H1 (cell line): ENCODE measurements at regions not wholly inside any gene's neighbourhood (a gene's known extent, or its start where the extent isn't known, plus 50 kb on each side); places are given as distances from the start of the nearest gene placed in this dataset.

Source experiments
- CTCF ChIA-PET: fragments of 300-600 bp; sonication (Branson Sonifier 250); formaldehyde crosslinking; loops from one replicate; lab custom pipeline; 2021; ENCODE audit not compliant: partially characterized antibody; lab: Charles Lee
- POLR2A ChIA-PET: fragments of 300-600 bp; sonication (Branson Sonifier 250); formaldehyde crosslinking; loops from one replicate; lab custom pipeline; 2021; ENCODE audit warnings: inconsistent platforms; ENCODE audit not compliant: partially characterized antibody; lab: Charles Lee
- DNase-seq, 2 experiments: peaks; one replicate each; pipeline versions ENCODE4 v3.0.0 to v3.0.0-alpha.2; 2010 to 2022; ENCODE audit warnings: low spot score in 2 of 2, low read depth in 1 of 2, mixed read lengths in 1 of 2
- FAIRE-seq: peaks from 2 replicates; lab custom pipeline; 2011; peaks lifted over from hg19 to GRCh38; lab: Jason Lieb, UNC
- H2AFZ ChIP-seq: 2 replicates; pipeline ENCODE4 v1.8.1; 2012; ENCODE audit warnings: low read length, inconsistent platforms
- H2AK5ac ChIP-seq: 2 replicates; pipeline ENCODE4 v1.6.1; 2013; ENCODE audit warnings: low read depth, low read length
- H2BK120ac ChIP-seq: replicated peaks from 2 replicates; pipeline ENCODE3; 2013; ENCODE audit warnings: low read depth, low read length, inconsistent platforms
- H2BK12ac ChIP-seq: 2 replicates; pipeline ENCODE4 v1.6.1; 2013; ENCODE audit warnings: low read depth, low read length
- H2BK15ac ChIP-seq: 2 replicates; pipeline ENCODE4 v1.6.1; 2013; ENCODE audit warnings: low read length
- H2BK20ac ChIP-seq: 2 replicates; pipeline ENCODE4 v1.6.1; 2013; ENCODE audit warnings: low read length
- H2BK5ac ChIP-seq: 2 replicates; pipeline ENCODE4 v1.6.1; 2013; ENCODE audit warnings: low read depth, low read length
- H3K14ac ChIP-seq: 2 replicates; pipeline ENCODE4 v1.6.1; 2013; ENCODE audit warnings: inconsistent platforms; ENCODE audit not compliant: insufficient read length
- H3K18ac ChIP-seq: 2 replicates; pipeline ENCODE4 v1.6.1; 2013; ENCODE audit warnings: low read length; ENCODE audit errors: extremely low read depth
- H3K23ac ChIP-seq: 2 replicates; pipeline ENCODE4 v1.6.1; 2013; ENCODE audit warnings: inconsistent platforms; ENCODE audit not compliant: insufficient read length
- H3K23me2 ChIP-seq: 2 replicates; pipeline ENCODE4 v1.6.1; 2013; ENCODE audit warnings: low read depth, low read length
- H3K27ac ChIP-seq: 2 replicates; pipeline ENCODE4 v1.6.1; 2011; ENCODE audit warnings: low read depth, low read length, inconsistent platforms
- H3K27me3 ChIP-seq, 4 experiments: replicated peaks in 1 of 4; 1 replicate in 1 of 4; 2 replicates in 3 of 4; pipeline versions ENCODE4 v1.6.1 to v1.8.1; 2011 to 2013; ENCODE audit warnings: low read length in 3 of 4, mild to moderate bottlenecking in 3 of 4, inconsistent platforms in 2 of 4, mixed read lengths in 2 of 4, moderate library complexity in 1 of 4; ENCODE audit not compliant: control insufficient read depth in 3 of 4, insufficient read depth in 3 of 4; ENCODE audit errors: extremely low read depth in 1 of 4
- H3K36me3 ChIP-seq, 4 experiments: 2 replicates each; pipeline versions ENCODE4 v1.6.1 to v1.8.1; 2011 to 2013; ENCODE audit warnings: mild to moderate bottlenecking in 4 of 4, low read length in 3 of 4, moderate library complexity in 2 of 4, control low read depth in 1 of 4, inconsistent platforms in 1 of 4; ENCODE audit not compliant: insufficient read depth in 4 of 4, control insufficient read depth in 2 of 4
- H3K4ac ChIP-seq: replicated peaks from 2 replicates; pipeline ENCODE3; 2013; ENCODE audit warnings: low read length, low read depth, mixed read lengths, inconsistent platforms; ENCODE audit not compliant: insufficient read length
- H3K4me1 ChIP-seq, 4 experiments: replicated peaks in 1 of 4; 1 replicate in 1 of 4; 2 replicates in 3 of 4; pipeline versions ENCODE4 v1.6.1 to v1.8.1; 2011 to 2013; ENCODE audit warnings: low read length in 3 of 4, inconsistent platforms in 2 of 4, mixed read lengths in 1 of 4; ENCODE audit not compliant: insufficient read depth in 4 of 4, control insufficient read depth in 3 of 4
- H3K4me2 ChIP-seq, 2 experiments: 2 replicates each; pipeline versions ENCODE4 v1.6.1 to v1.8.1; 2011 to 2013; ENCODE audit warnings: low read depth in 2 of 2, low read length in 2 of 2, control low read depth in 1 of 2, inconsistent platforms in 1 of 2, mild to moderate bottlenecking in 1 of 2; ENCODE audit not compliant: insufficient read depth in 1 of 2
- H3K4me3 ChIP-seq, 4 experiments: fragments of 200-600, 300-600 bp in 1 of 4; sonication (generic), shearing (Covaris generic), sonication (Bioruptor Twin) in 1 of 4; 2 replicates each; pipeline versions ENCODE4 v1.5.1 to v1.8.1; 2011 to 2016; ENCODE audit warnings: low read length in 4 of 4, low read depth in 3 of 4, control low read depth in 2 of 4, inconsistent platforms in 2 of 4, mild to moderate bottlenecking in 2 of 4, mixed read lengths in 1 of 4, moderate library complexity in 1 of 4; ENCODE audit not compliant: insufficient read depth in 2 of 4; ENCODE audit errors: extremely low read depth in 1 of 4
- H3K56ac ChIP-seq: replicated peaks from 2 replicates; pipeline ENCODE3; 2013; ENCODE audit warnings: low read depth, mild to moderate bottlenecking, mixed read lengths, low read length, inconsistent platforms; ENCODE audit not compliant: insufficient read length
- H3K79me1 ChIP-seq: 2 replicates; pipeline ENCODE4 v1.6.1; 2013; ENCODE audit warnings: low read depth, low read length, control low read depth
- H3K79me2 ChIP-seq, 2 experiments: 2 replicates each; pipeline versions ENCODE4 v1.6.1 to v1.8.1; 2012 to 2013; ENCODE audit warnings: low read length in 2 of 2, mild to moderate bottlenecking in 2 of 2, inconsistent platforms in 1 of 2; ENCODE audit not compliant: insufficient read depth in 2 of 2, control insufficient read depth in 1 of 2
- H3K9ac ChIP-seq, 4 experiments: replicated peaks in 1 of 4; 1 replicate in 1 of 4; 2 replicates in 3 of 4; pipeline versions ENCODE4 v1.6.1 to v1.8.1; 2011 to 2013; ENCODE audit warnings: low read depth in 3 of 4, low read length in 3 of 4, control low read depth in 2 of 4, mild to moderate bottlenecking in 2 of 4, moderate library complexity in 2 of 4, inconsistent platforms in 1 of 4; ENCODE audit errors: extremely low read depth in 1 of 4
- H3K9me3 ChIP-seq, 2 experiments: 2 replicates each; pipeline versions ENCODE4 v1.6.1 to v1.8.1; 2012 to 2013; ENCODE audit warnings: mild to moderate bottlenecking in 2 of 2, moderate library complexity in 2 of 2, control low read depth in 1 of 2, inconsistent platforms in 1 of 2, low read depth in 1 of 2, low read length in 1 of 2, mixed read lengths in 1 of 2; ENCODE audit not compliant: insufficient read depth in 2 of 2
- H4K20me1 ChIP-seq, 2 experiments: replicated peaks in 1 of 2; 2 replicates each; pipeline versions ENCODE3 to v1.8.1; 2011 to 2013; ENCODE audit warnings: inconsistent platforms in 2 of 2, low read length in 2 of 2, mild to moderate bottlenecking in 1 of 2; ENCODE audit not compliant: insufficient read depth in 2 of 2, control insufficient read depth in 1 of 2
- H4K5ac ChIP-seq: 2 replicates; pipeline ENCODE4 v1.6.1; 2013; ENCODE audit warnings: low read length, low read depth, mixed read lengths, inconsistent platforms; ENCODE audit not compliant: insufficient read length
- H4K8ac ChIP-seq: 2 replicates; pipeline ENCODE4 v1.8.0; 2013; ENCODE audit warnings: mild to moderate bottlenecking, moderate library complexity, low read length, inconsistent platforms; ENCODE audit not compliant: insufficient read depth; ENCODE audit errors: extremely low read depth
- H4K91ac ChIP-seq: replicated peaks from 2 replicates; pipeline ENCODE3; 2013; ENCODE audit warnings: low read length, mixed read lengths, inconsistent platforms; ENCODE audit not compliant: insufficient read length
- BACH1 ChIP-seq: IDR thresholded peaks from 2 replicates; pipeline ENCODE4 v1.6.1; 2012; ENCODE audit warnings: low read length, improper control_type of control experiment
- CBX8 ChIP-seq: fragments of 300-800, 300-1000 bp; sonication (generic); IDR thresholded peaks from 2 replicates; pipeline ENCODE4 v1.7.1; 2016; ENCODE audit warnings: low read depth, low read length, borderline replicate concordance
- CEBPB ChIP-seq: IDR thresholded peaks from 2 replicates; pipeline ENCODE4 v1.6.1; 2012; ENCODE audit warnings: low read depth, low read length
- CREB1 ChIP-seq: IDR thresholded peaks from 2 replicates; pipeline ENCODE4 v1.6.1; 2012; ENCODE audit warnings: inconsistent platforms
- EZH2 ChIP-seq: fragments of 200-600 bp; sonication (generic); IDR thresholded peaks from 2 replicates; pipeline ENCODE4 v1.7.1; 2012; ENCODE audit warnings: low read depth, mild to moderate bottlenecking, moderate library complexity, low read length, inconsistent platforms; ENCODE audit not compliant: severe bottlenecking
- HDAC6 ChIP-seq: IDR thresholded peaks from one replicate; pipeline ENCODE4 v1.7.1; 2012; ENCODE audit warnings: low read depth, mild to moderate bottlenecking, inconsistent platforms, low read length, moderate library complexity
- NANOG ChIP-seq: IDR thresholded peaks from 2 replicates; pipeline ENCODE4 v1.6.1; 2011; ENCODE audit warnings: low read length, low read depth, mild to moderate bottlenecking, inconsistent platforms; ENCODE audit not compliant: insufficient read depth, poor library complexity, severe bottlenecking
- RFX5 ChIP-seq: IDR thresholded peaks from 2 replicates; pipeline ENCODE4 v1.6.1; 2011; ENCODE audit warnings: low read depth, low read length, improper control_type of control experiment, borderline replicate concordance
- SAP30 ChIP-seq: fragments of 300-600 bp; sonication (generic); IDR thresholded peaks from 2 replicates; pipeline ENCODE4 v1.7.1; 2012; ENCODE audit warnings: low read length, moderate library complexity, mild to moderate bottlenecking, inconsistent platforms; ENCODE audit not compliant: insufficient read depth, insufficient replicate concordance
- SIN3A ChIP-seq, 2 experiments: IDR thresholded peaks in 1 of 2; conservative IDR thresholded peaks in 1 of 2; 2 replicates each; pipeline ENCODE4 v1.6.1; 2011 to 2012; ENCODE audit warnings: low read length in 2 of 2, improper control_type of control experiment in 1 of 2, low read depth in 1 of 2, mild to moderate bottlenecking in 1 of 2
- SP1 ChIP-seq: IDR thresholded peaks from 2 replicates; pipeline ENCODE4 v1.6.1; 2011; ENCODE audit warnings: low read depth, low read length
- TEAD4 ChIP-seq: IDR thresholded peaks from 2 replicates; pipeline ENCODE4 v1.6.1; 2012; ENCODE audit warnings: low read depth, low read length, inconsistent platforms, mixed read lengths
- TF ChIP-seq, protein P1 (sequence below): IDR thresholded peaks from 2 replicates; pipeline ENCODE4 v1.6.1; 2012; ENCODE audit warnings: inconsistent platforms
- TF ChIP-seq, protein P2 (sequence below), 3 experiments: IDR thresholded peaks; 1 replicate in 2 of 3; 2 replicates in 1 of 3; pipeline versions ENCODE4 v1.5.1 to v1.6.1; 2011; ENCODE audit warnings: low read length in 3 of 3, mild to moderate bottlenecking in 3 of 3, inconsistent platforms in 2 of 3, low read depth in 1 of 3, moderate library complexity in 1 of 3; ENCODE audit not compliant: insufficient read depth in 1 of 3; ENCODE audit errors: control extremely low read depth in 1 of 3

DNA sequence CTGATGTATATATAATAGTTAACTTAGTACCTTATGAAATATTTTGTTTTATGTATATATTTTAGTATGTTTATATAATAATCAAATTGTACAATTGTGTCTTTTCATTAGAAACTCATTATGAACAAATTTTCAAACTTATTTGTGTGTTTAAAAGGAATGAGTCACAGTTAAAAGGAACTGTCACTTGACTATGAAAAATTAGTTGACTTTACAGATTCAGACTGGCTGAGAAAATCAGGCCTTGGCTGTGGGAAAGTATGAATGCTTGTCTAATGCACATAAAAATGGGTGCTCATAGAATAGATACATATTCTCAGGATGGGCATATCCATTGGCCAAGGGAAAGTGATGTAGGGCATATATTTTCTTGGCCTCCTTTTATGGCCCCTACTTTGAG is 576.8 kb downstream of the SATB2 start:
- Histone ChIP-seq H4K5ac (no peak overlapping the region), H2BK120ac (no peak overlapping the region), H3K9ac (no peak overlapping the region), H3K36me3 (no peaks in the 10 kb centered on the region), H2AK5ac (no peak overlapping the region), H3K27ac (no peak overlapping the region), H4K91ac (no peak overlapping the region), H3K14ac (no peak overlapping the region), H3K4me1 (no peaks in the 10 kb centered on the region), H3K23ac (no peak overlapping the region), H3K23me2 (no peaks in the 10 kb centered on the region; the same call in 1 of the 2 replicates), H2AFZ (no peak overlapping the region), H3K9me3 (no peaks in the 10 kb centered on the region), H3K4me3 (no peak overlapping the region), H4K8ac (no peak overlapping the region), H2BK12ac (no peak overlapping the region), H3K4me2 (no peak overlapping the region), H3K4ac (no peak overlapping the region), H3K18ac (no peak overlapping the region), H3K27me3 (no peaks in the 10 kb centered on the region), H4K20me1 (no peaks in the 10 kb centered on the region), H3K56ac (no peak overlapping the region), H3K79me1 (no peaks in the 10 kb centered on the region), H2BK20ac (no peak overlapping the region), H2BK15ac (no peak overlapping the region), H3K79me2 (no peaks in the 10 kb centered on the region), H2BK5ac (no peak overlapping the region)
- DNase-seq (no peak), FAIRE-seq (no peak)
- ChIA-PET POLR2A (no interaction called here), CTCF (no interaction called here)
- TF ChIP-seq BACH1 (no peak), SP1 (no peak), SAP30 (no peak), CEBPB (no peak), HDAC6 (no peak), SIN3A (conservative IDR thresholded peaks at IDR 0.05 in 1 of 2, IDR thresholded peaks at IDR 0.05 in 1 of 2; ENCODE audit: low read depth in 1 of 2, low read length in 2 of 2) (no peak), RFX5 (no peak), NANOG (no peak), TEAD4 (no peak), CBX8 (no peak), EZH2 (no peak), CREB1 (no peak)
- TF ChIP-seq, protein P1, sequence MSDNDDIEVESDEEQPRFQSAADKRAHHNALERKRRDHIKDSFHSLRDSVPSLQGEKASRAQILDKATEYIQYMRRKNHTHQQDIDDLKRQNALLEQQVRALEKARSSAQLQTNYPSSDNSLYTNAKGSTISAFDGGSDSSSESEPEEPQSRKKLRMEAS: no peak
- TF ChIP-seq, protein P2, sequence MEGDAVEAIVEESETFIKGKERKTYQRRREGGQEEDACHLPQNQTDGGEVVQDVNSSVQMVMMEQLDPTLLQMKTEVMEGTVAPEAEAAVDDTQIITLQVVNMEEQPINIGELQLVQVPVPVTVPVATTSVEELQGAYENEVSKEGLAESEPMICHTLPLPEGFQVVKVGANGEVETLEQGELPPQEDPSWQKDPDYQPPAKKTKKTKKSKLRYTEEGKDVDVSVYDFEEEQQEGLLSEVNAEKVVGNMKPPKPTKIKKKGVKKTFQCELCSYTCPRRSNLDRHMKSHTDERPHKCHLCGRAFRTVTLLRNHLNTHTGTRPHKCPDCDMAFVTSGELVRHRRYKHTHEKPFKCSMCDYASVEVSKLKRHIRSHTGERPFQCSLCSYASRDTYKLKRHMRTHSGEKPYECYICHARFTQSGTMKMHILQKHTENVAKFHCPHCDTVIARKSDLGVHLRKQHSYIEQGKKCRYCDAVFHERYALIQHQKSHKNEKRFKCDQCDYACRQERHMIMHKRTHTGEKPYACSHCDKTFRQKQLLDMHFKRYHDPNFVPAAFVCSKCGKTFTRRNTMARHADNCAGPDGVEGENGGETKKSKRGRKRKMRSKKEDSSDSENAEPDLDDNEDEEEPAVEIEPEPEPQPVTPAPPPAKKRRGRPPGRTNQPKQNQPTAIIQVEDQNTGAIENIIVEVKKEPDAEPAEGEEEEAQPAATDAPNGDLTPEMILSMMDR (IDR thresholded peaks at IDR 0.05; ENCODE audit: control extremely low read depth in 1 of 3, insufficient read depth in 1 of 3, low read depth in 1 of 3, low read length in 3 of 3): no peak
